ENCODE measurements at regions not wholly inside any gene's neighbourhood (a gene's known extent, or its start where the extent isn't known, plus 50 kb on each side); places are given as distances from the start of the nearest gene placed in this dataset.

- intact Hi-C loops (cut with DNase I; ENCODE audit: low total_unique reads), result no loop called here
- Histone ChIP-seq H3K27me3 (replicated peaks in 1 of 7) (no peaks in the 10 kb centered on the region), H3K9me3 (peaks cover 7 to 40% (median 30%) of the 10 kb centered on the region in 8 donors), H3K36me3 (no peaks in the 10 kb centered on the region), H3K4me1 (no peaks in the 10 kb centered on the region), H3K4me3 (no peak overlapping the region), H3K27ac (no peak overlapping the region)
- TF ChIP-seq CTCF (IDR thresholded peaks at IDR 0.05 in 8 of 11, conservative IDR thresholded peaks at IDR 0.05 in 3 of 11) (no peak), POLR2AphosphoS5 (IDR thresholded peaks at IDR 0.05) (no peak)
- DNase-seq, result no peak
- 91 to 96% (median 93%) methylated on average over 3 of the region's 3 CpGs for WGBS, 5 donors
Measured at GRCh38 chr18:27731211-27731610, 445.7 kb downstream of the CDH2 start.

DNA sequence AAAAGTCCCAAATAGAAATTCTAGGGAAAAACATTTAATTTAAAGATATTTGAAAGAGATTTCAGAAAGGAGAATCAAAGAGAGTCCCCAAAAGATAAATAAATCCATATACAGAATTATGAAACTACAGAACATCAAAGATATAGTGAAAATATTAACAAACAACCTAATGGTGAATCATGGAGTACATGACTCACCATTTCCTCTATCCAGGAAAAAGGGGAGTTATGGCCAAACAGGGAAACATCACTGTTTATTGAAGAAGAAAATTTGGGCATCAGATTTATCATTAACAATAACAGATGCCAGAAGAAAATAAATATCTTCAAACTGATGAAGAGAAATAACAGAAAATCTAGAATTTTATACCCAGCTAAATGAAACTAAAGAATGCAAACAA is 448.3 kb downstream of the CDH2 start:
- Histone ChIP-seq H3K4me3 (no peak overlapping the region), H3K36me3 (no peaks in the 10 kb centered on the region), H3K27ac (no peak overlapping the region), H3K4me1 (no peaks in the 10 kb centered on the region), H3K9me3 (peaks cover 7 to 45% (median 30%) of the 10 kb centered on the region in 8 donors), H3K27me3 (replicated peaks in 1 of 7) (no peaks in the 10 kb centered on the region)
- intact Hi-C loops (cut with DNase I; ENCODE audit: low total_unique reads), result no loop called here
- TF ChIP-seq CTCF (IDR thresholded peaks at IDR 0.05 in 8 of 11, conservative IDR thresholded peaks at IDR 0.05 in 3 of 11), result no peak
- TF ChIP-seq POLR2AphosphoS5 (IDR thresholded peaks at IDR 0.05), result no peak
- TF ChIP-seq POLR2A (IDR thresholded peaks at IDR 0.05), result no peak
- no peak for DNase-seq

GRCh38 chr18:27724362-27724761 is 452.6 kb downstream of the CDH2 start:
- Histone ChIP-seq H3K9me3 (peaks cover 7 to 34% (median 21%) of the 10 kb centered on the region in 8 donors), H3K4me1 (no peaks in the 10 kb centered on the region), H3K36me3 (no peaks in the 10 kb centered on the region), H3K27ac (no peak overlapping the region), H3K27me3 (replicated peaks in 1 of 7) (no peaks in the 10 kb centered on the region), H3K4me3 (no peak overlapping the region)
- TF ChIP-seq CTCF (IDR thresholded peaks at IDR 0.05 in 8 of 11, conservative IDR thresholded peaks at IDR 0.05 in 3 of 11), result no peak
- TF ChIP-seq POLR2A (IDR thresholded peaks at IDR 0.05), result no peak
- TF ChIP-seq POLR2AphosphoS5 (IDR thresholded peaks at IDR 0.05), result no peak
- no peak for DNase-seq
- intact Hi-C loops (cut with DNase I; ENCODE audit: low total_unique reads), result no loop called here
- 72 to 83% (median 78%) methylated on average over 2 of the region's 2 CpGs for WGBS, 5 donors

- H3K9me3 ChIP-seq, result peaks cover 0 to 22% (median 9%) of the 10 kb centered on the region in 8 donors
- H3K27ac ChIP-seq, result no peak overlapping the region
- 45 to 77% (median 76%) methylated on average over 1 of the region's 1 CpG for WGBS, 5 donors
Measured at GRCh38 chr18:27723168-27723567, 453.8 kb downstream of the CDH2 start.

More at GRCh38 chr18:27723168-27723567, 453.8 kb downstream of the CDH2 start:
- DNase-seq, result no peak
- Histone ChIP-seq H3K4me3 (no peak overlapping the region), H3K4me1 (no peaks in the 10 kb centered on the region), H3K27me3 (replicated peaks in 1 of 7) (no peaks in the 10 kb centered on the region), H3K36me3 (no peaks in the 10 kb centered on the region)
- TF ChIP-seq CTCF (IDR thresholded peaks at IDR 0.05 in 8 of 11, conservative IDR thresholded peaks at IDR 0.05 in 3 of 11) (no peak), POLR2A (IDR thresholded peaks at IDR 0.05) (no peak), POLR2AphosphoS5 (IDR thresholded peaks at IDR 0.05) (no peak)
- intact Hi-C loops (cut with DNase I; ENCODE audit: low total_unique reads), result no loop called here

All from spleen (tissue), 11 donors.